ENCODE measurements at regions not wholly inside any gene's neighbourhood (a gene's known extent, or its start where the extent isn't known, plus 50 kb on each side); places are given as distances from the start of the nearest gene placed in this dataset.

DNA sequence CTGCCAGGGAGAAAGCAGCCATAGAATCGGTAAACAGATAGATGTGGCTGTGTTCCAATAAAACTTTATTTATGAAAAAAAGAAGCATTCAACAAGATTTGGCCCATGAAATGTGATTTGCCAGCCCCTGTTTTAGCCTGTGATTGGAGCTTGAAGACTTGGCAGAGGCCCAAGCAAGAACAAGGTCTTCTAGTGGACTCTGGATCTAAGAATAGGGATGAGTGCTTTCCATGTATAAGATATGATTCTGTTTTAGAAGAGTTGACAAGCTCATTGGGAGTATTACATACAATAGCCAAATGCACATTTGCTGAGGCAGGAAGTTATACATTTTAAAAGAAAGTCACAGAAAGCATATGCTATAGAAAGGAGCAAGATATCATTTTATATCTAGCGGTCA lies 175.6 kb upstream of the LUZP2 start:
- DNase-seq: no peak

DNA sequence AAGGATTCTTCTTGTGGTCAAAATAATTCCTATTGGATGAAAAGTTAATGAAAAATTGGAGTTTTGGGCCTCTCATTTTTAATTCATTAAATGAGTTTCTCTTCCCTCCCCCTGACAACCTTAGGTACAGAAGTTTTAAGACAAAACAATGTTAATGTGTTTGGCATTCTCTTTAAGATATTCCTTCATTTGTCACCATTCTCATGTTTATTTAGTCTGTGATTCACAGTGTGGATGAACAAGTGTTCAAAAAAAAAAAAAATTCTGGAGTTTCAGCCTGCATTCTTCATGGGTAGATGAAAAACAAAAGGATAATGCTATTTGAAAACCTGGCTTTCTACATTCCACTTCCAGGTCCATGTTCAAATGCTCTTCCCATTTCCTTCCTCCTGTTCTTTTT lies 172.6 kb upstream of the LUZP2 start:
- no peak for DNase-seq

DNA sequence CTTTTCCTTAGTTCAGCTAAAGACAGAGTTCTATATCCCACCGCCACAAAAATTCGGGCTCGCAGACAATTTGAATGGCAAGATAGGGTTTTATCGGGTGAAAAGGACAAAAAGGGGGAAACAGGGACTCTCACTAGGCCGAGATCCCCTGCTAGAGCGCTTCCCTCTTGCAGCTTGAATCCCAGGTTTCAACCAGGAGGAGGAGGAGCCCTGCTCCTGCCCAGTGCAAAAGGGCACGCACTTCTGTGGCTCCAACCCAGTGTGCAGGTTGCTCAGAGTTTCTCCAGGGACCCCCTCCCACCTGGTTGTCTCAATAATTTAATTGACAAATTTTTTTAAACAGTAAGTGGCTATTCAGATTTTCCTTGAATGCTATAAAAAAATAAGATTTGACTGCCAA lies 152.6 kb upstream of the LUZP2 start:
- no peak for DNase-seq

DNA sequence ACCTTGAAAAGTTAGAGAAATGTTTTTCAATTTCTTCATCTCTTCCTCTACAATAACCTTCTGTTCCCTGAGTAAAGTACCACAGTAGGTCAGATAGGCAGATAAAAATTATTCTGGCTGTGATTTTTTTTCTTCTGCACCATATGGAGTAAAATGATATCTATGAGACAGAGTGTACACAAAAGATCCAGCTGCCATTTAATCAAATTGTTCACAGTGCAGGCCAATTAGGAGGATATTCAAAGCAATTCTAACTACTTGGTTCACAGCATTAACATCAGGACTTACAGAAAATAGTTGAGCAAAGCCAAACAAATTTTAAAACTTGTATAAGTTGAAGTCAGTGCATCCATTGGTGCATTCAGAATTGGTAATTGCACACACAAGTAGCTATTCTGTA lies 147.9 kb upstream of the LUZP2 start:
- DNase-seq: no peak

DNA sequence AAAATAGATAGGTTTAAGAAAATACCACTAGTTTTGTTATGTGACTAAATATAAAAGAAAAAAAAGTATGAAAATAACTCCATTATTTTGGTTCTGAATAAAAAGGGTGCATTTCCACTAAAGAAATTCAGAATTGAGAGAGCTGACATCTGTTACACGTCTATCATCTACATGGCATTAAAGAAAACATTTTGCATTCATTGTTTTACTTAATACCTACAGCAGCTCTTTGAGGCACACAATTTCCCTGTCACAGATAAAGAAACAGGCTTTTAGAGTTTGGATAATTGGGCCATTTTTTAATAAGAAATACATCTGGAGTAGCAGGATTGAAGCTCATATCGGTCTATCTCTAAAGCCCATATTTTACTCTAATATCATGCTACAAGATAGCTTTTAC lies 145.7 kb upstream of the LUZP2 start:
- DNase-seq: no peak

DNA sequence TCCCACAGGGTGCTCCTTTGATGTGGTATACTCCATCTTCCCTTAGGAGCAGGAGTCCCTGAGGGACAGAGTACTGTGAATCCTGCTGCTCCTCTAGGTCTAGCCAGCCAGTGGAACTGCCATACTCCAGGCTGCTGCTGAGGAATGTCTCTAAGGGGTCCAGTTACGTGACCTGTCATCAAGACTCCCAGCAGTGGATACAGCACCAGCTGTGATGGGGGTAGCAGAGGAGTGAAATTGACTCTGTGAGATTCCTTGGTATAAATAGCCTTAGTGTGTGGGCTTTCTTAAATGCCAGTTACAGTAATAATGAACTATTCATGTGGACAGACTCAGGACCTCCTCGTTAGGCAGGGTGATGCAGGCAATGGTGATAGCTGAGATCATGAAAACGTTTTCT lies 140.4 kb upstream of the LUZP2 start:
- no peak for DNase-seq

DNA sequence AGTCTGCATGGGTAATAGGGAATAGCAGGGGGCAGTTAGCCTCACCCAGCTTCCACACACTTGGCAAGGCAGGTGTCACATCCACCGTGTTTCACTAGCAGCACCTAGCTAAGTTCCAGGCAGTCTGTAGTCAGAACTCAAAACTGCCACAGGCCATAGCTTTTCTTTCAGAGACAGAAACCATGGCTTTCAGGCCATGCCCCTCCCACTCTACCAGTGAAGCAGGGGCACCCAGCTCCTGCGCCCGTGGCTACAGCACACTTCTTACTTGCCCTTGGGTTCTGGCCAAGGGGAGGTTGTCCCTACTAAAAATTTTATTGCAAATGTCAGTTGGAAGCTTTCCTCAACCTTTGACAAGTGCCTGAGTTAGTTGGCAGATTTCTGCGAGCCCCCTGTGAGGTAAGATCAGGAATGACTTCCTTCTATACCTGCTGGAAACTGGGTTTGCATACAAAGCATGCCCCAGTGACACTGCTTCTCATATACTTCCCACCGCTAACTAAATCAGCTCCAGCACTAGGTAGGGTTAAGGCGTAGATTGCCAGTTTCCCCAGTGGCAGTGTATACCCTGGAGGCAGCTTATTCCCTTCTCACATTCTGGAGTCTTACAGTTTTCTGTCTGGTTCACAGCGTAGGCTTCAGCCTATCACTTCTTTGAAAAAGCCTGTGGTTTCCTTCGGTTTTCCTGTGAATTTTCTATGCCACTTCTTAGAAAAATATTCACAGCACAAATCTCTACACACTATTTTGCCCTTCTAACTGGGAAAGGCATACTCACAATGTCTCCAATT lies 139.0 kb upstream of the LUZP2 start:
- DNase-seq: no peak

DNA sequence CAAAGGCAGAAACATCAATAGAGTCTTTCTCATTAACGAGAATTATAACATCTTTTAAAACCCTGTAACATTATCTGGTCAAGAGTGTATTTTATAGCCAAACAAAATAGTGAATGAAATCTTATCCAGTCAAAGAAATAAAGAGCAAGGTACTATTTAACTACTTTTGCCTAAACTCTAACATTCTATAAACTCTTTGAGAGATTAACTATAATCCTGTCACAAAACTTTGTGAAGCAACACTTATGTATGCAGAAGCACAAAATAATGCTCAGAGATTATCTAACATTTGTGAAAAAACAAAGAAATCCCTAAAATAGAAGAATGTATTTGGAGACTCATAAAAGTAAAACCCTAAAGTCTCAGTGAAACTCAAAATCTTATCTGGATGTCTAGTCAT lies 124.4 kb upstream of the LUZP2 start:
- no peak for DNase-seq

DNA sequence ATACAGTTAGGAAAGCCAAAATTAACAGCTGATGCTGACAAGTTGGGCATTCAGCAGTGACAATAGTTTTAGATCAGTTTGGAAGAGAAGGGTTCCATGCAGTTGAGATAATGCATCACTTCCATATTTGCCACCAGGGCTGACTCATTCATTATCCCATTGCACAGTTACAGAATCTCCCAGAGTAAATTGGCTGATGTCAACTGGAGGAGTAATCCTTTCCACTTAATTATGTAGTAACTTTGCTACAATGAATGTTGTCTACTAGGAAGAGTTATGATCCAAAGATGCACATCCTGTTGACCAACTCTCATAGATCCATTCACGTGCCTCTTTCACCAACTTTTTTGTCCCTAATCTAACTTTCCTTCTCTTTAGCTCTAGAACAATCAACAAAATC lies 123.3 kb upstream of the LUZP2 start:
- DNase-seq: no peak

DNA sequence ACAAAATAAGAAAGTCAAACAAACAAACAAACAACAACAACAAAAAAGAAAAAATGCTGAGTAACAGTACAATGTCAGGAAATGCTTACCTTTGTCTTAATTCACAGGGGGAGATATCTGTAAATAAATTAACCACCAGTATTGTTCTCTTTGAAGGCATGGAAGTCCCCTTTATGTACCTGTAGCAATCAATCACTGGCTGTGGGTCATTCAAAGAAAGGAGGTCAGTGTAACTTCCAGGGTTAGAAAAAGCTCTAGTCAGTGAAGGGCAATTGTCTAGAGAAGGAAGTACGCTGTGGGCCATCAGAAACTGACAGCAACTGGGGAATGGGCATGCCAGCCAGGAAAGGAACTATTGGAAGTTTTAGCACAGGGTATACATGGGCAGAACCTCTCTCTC lies 121.5 kb upstream of the LUZP2 start:
- no peak for DNase-seq

DNA sequence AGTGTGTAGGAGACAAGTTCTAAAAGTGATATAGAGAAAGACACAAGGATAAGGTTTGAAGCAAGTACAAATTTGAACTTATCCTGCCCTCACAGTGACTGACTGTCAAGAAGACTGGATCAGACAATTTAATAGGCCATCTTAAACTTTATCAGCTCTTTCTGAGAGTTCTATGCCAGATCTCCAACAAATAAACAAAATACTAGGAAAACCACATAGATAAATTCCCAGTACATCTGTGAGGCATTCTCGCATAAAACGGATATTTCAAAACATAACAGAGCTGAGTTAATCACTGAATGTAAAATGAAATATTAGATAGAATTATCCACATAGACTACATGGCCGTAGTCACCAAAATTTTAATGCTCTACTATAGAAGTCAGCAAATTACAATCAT lies 120.9 kb upstream of the LUZP2 start:
- DNase-seq: no peak

DNA sequence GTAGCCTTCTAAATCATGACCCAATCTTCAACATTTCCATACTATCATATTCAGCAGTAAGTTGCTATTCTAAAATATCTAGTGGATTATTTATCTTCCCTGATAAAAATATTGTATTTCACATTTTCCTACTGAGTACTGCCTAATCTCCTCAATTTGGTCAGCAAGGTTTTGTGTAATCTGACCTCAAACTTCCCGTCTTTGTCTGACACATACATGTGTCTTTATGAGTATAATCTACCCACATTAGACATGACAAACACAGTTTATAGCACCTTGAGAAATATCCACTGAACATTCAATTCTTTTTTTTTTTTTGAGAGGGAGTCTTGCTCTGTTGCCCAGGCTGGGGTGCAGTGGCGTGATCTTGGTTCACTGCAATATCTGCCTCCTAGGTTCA lies 113.7 kb upstream of the LUZP2 start:
- no peak for DNase-seq

DNA sequence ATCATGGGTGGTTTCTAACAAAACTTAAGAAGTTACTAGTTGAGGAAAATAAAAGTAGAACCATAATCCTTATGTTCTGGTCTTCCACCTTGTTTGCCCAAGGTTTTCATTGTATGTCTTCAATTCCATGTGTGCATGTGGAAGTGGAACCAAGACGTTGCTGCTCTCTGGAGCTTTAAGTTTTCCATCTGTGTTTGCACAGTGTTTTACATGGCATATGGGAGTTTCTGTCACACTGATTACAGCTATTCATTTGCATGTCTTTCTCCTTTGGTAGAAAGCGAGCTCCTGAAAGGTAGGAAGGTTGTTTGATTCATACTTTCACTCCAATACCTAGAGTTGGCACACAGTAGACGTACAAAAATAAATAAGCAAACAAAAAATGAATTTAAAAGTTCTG lies 112.6 kb upstream of the LUZP2 start:
- DNase-seq: no peak

DNA sequence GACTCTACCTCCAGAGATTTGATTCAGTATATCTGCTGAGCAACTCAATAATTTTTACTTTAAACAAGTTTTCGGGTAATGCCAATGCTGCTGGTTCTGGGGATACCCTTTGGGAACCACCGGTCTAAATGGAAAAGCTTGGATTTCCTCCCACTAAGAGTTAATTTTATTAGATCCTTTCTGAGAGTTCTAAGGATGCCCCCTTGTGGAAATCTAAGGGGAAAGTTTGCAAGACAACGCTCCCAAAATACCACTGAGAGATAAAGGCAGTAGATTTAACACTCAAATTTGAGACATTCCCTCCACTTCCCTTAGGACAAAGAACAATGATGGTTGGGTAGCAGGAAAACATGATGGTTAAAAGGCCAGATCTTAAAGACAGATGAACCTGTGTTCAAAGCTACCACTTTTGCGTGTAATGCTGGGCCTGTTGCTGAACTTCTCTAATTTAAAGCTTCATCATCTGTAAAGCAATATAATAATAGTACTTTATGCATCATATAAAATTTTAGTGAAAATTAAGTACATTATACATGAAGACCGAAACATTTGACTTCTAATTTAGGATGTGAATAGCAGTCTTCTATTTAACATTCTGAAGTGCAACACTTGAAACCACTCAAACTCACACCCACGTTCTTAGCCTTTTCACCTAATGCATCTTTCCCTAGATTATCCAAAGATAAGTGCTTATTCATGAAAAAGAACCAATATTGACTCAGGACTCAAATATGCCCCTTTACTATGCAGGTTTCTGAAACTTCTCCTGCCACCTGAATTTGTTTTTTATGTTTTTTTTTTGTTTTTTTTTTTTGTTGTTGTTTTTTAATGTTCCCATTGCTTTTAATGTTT lies 110.1 kb upstream of the LUZP2 start:
- DNase-seq: no peak

DNA sequence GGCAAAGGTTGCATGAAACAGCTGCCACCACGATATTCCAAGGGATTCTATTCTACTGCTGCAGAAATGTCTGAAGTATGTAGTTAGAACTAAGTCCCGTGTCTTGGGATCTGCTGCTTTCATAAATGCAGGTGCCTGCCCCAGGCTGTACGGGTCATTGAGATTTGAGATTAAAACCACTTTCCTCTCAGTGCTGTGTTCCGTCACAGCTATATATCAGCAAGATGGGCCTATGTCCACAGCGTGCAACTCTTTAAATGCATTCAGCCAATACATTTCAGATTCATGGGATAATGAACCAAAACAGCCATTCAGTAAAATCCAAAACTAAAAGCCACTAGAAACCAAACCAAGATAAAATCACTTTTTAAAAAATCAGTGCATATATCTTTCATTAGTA lies 107.3 kb upstream of the LUZP2 start:
- no peak for DNase-seq

DNA sequence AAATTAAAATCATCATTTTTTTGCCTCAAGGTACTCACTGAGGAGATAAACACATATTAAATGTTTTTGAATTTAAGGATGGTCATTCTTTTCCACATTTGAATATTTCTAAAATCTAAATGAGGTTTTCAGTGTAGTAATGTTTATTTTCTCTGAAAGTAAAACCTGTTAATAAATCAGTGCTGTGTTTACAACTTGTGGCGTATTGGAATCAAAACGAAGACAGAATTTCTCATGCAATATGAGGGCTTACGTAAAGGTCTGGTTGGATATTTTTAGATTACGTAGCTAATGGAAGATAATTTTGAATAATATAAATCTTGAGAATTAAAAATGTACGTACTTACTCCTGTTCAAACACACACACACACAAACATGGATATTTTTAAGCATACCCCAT lies 106.8 kb upstream of the LUZP2 start:
- DNase-seq: no peak

DNA sequence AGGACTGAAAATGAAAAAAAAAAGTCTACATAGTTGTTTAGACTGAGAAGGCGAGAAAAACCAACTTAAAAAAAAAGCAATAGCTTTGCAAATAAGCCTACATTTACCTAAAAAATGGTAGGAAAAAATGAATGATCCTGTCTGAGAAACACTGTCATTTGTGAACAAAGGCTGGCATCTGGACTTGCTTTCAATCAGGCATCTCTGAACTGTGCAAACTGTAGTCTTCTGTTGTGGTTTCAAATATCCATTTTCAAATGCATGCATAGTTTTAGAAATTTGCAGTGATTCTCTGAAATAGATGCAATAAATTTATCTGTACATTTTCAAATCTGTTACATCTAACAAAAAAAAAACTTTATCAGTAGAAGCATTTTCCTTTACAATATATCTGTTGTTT lies 106.1 kb upstream of the LUZP2 start:
- DNase-seq: no peak

DNA sequence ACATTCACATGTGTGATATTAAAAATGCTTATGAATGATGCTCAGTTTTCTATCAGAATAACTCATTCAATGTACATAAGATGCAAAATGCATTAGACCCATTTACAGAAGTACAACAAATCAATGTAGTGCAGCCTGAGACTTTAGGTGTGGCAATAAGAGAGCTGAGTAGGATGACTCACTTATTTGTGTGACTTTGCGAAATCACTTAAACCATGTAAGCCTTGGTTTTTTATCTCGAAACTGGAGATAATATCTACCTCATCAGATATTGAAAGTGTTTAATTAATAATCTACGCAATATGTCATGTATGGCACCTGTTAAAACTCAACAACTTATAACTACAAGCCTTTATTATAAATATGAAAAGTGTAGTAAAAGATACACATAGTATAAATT lies 105.7 kb upstream of the LUZP2 start:
- DNase-seq: no peak

DNA sequence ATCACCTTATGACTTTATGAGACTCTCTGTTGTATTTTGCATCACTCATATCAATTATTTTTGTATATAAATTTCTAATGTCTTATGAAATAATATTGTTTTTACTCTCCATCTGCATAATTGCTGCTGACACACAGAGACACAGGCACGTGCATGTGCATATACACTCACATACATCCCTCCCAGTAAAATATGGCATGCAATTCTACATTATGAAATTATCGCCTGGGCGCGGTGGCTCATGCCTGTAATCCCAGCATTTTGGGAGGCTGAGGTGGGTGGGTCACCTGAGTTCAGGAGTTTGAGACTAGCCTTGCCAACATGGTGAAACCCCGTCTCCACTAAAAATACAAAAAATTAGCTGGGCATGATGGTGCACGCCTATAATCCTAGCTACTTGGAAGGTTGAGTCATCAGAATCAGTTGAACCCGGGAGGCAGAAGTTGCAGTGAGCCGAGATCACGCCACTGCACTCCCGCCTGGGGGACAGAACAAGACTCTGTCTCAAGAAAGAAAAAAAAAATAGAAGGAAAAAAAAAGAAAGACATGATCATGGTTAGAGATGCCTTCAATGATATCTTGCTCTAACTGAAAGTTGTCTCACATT lies 96.7 kb upstream of the LUZP2 start:
- no peak for DNase-seq

DNA sequence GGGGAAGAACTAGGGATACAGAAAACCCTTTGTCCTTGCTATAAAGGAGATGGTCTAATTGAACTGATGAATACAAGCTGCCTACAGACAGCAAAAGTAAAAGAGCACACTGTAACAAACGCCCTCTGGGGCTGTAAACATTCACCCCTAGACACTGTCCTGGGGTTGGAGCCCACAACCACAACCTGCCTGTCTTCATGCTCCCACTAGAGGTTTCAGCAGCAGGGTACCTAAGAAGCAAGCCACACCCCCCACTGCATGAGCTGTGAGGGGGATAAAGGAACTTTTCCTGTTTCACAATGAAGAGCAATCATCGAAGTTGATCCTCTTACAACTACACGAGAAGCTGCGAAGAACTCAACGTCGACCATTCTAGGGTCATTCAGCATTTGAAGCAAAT lies 90.5 kb upstream of the LUZP2 start:
- DNase-seq: no peak

DNA sequence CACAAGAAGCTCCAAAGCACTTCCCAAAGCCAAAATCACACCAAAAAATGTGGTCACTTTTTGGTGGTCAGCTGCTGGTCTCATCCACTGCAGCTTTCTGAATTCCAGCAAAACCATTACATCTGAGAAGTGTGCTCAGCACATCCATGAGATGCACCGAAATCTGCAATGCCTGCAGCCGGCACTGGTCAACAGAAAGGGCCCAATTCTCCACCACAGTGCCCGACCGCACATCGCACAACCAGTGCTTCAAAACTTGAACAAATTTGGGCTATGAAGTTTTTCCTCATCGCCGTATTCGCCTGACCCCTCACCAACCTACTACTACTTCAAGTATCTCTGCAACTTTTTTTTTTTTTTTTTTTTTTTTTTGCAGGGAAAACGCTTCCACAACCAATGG lies 89.9 kb upstream of the LUZP2 start:
- no peak for DNase-seq

DNA sequence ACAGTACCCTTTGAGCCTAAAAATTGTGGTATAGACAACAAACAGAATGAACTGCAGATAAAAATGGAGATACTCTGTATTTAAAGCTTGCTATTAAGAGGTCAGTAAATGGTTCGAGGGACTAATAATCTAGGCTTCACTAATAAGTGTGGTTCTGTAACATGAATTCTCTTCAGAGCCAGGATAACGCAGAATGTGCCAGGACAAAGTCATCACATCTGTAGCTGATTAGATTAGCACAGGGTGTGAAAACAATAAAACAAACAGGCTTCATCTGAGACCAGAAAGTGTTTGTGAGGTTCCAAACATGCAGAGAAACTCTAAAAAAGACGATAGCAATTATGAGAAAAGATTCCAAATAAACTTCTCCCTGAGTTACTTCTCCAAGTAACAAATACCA lies 89.1 kb upstream of the LUZP2 start:
- no peak for DNase-seq

DNA sequence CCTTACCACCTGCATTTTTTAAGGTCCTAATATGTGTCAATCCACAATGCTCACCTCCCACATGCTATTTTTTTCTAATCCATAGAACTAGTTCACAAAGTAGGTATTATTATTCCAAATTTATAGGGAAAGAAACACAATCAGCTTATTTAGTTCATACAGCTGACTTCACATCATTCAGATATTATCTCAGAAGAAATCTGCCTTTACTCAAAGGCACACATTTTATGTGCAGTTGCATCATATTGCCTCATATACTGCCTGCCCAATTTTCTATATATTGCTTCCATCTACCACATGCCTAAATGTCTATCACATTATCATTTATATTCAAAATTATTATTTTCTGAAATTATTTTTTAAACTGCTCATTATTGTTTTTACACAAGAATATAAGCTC lies 88.7 kb upstream of the LUZP2 start:
- no peak for DNase-seq

DNA sequence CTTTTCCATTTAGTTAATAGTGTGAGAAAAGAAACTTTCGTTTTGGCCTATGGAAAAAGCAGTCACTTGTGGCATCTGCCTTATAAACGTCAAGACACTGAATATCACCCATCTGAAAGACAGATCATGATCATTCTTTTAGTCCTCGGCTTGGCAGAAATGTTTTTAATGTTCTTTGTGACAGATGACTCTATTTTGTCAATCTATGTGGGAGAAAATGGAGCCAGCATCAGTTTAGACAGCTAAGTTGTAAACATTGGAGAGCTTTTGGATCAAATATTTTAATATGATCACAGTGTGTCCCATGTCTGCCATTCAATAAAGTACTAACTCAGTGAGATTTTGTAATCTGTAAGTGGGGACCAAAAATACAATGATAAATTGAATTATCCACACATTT lies 85.1 kb upstream of the LUZP2 start:
- DNase-seq: no peak
